HCT116 (cell line): ENCODE measurements at regions not wholly inside any gene's neighbourhood (a gene's known extent, or its start where the extent isn't known, plus 50 kb on each side); places are given as distances from the start of the nearest gene placed in this dataset.

Experiments used
- ATAC-seq: fragments of 200-7000 bp; cut with Tn5 transposase; 2 replicates; pipeline ENCODE4 v1.9.1; 2020; ENCODE audit warnings: mild to moderate bottlenecking, moderate library complexity
- BruUV-seq: library from RNA; stranded (reverse); fragments of 400-500 nt; replicated peaks from 2 replicates; lab custom pipeline; 2021; lab: Mats Ljungman, UMichigan
- CTCF ChIA-PET: fragments of 300-600 bp; sonication (Branson Sonifier 250); formaldehyde crosslinking; loops from one replicate; lab custom pipeline; 2021; ENCODE audit warnings: antibody characterized with exemption; lab: Charles Lee
- POLR2A ChIA-PET: fragments of 300-600, 350-600 bp; sonication (Branson Sonifier 250); formaldehyde crosslinking; loops from one replicate; lab custom pipeline; 2021; ENCODE audit warnings: antibody characterized with exemption; lab: Charles Lee
- RAD21 ChIA-PET, 2 experiments: fragments of 300-600 bp; sonication (Branson Sonifier 250); formaldehyde crosslinking; loops; one replicate each; lab custom pipeline; 2023; ENCODE audit warnings: low total read pairs in 2 of 2; ENCODE audit not compliant: uncharacterized antibody in 2 of 2, unreplicated experiment in 2 of 2, low non-redundant PET in 1 of 2; lab: Charles Lee
- DNase-seq: peaks from one replicate; pipeline ENCODE4 v3.0.0-alpha.2; 2010; ENCODE audit warnings: low read depth, low spot score
- H2AFZ ChIP-seq: fragments of 200-600 bp; shearing (Covaris generic), sonication (generic); 2 replicates; pipeline ENCODE4 v1.6.1; 2017; ENCODE audit warnings: low read depth, mixed run types, mixed read lengths, antibody characterized with exemption, low read length; ENCODE audit not compliant: poor library complexity, severe bottlenecking
- H3K27ac ChIP-seq: 2 replicates; pipeline ENCODE4 v1.5.1; 2012; ENCODE audit warnings: low read depth, low read length
- H3K27me3 ChIP-seq: fragments of 200-600 bp; sonication (generic); 2 replicates; pipeline ENCODE4 v1.6.1; 2016; ENCODE audit warnings: mixed run types, low read length, mixed read lengths; ENCODE audit not compliant: insufficient read depth
- H3K36me3 ChIP-seq, 2 experiments: fragments of 200-500 bp in 1 of 2; fragments of 200-600 bp in 1 of 2; sonication (Bioruptor generic) in 1 of 2; sonication (generic) in 1 of 2; 2 replicates each; pipeline versions ENCODE4 v1.5.1 to v1.6.1; 2014 to 2016; ENCODE audit warnings: low read length in 2 of 2, inconsistent platforms in 1 of 2, mixed read lengths in 1 of 2, mixed run types in 1 of 2; ENCODE audit not compliant: insufficient read depth in 2 of 2, control insufficient read depth in 1 of 2
- H3K4me1 ChIP-seq, 2 experiments: fragments of 200-600 bp in 1 of 2; sonication (generic) in 1 of 2; 2 replicates each; pipeline versions ENCODE4 v1.5.1 to v1.6.1; 2012 to 2017; ENCODE audit warnings: low read length in 2 of 2, inconsistent platforms in 1 of 2, mild to moderate bottlenecking in 1 of 2, mixed read lengths in 1 of 2, mixed run types in 1 of 2, moderate library complexity in 1 of 2; ENCODE audit not compliant: insufficient read depth in 2 of 2, control insufficient read depth in 1 of 2
- H3K4me2 ChIP-seq: fragments of 200-600 bp; sonication (generic); 2 replicates; pipeline ENCODE4 v1.6.1; 2017; ENCODE audit warnings: mixed run types, low read length, mixed read lengths
- H3K4me3 ChIP-seq, 2 experiments: fragments of 200-600 bp in 1 of 2; sonication (generic) in 1 of 2; replicated peaks in 1 of 2; 2 replicates each; pipeline ENCODE4 v1.5.1; 2011 to 2016; ENCODE audit warnings: low read length in 2 of 2, control low read depth in 1 of 2, low read depth in 1 of 2, mild to moderate bottlenecking in 1 of 2, mixed read lengths in 1 of 2, mixed run types in 1 of 2
- H3K79me2 ChIP-seq: fragments of 200-600 bp; sonication (generic); 2 replicates; pipeline ENCODE4 v1.6.1; 2017; ENCODE audit warnings: mild to moderate bottlenecking, mixed run types, low read length, moderate library complexity, mixed read lengths; ENCODE audit not compliant: insufficient read depth
- H3K9ac ChIP-seq: fragments of 200-600 bp; sonication (generic); 2 replicates; pipeline ENCODE4 v1.6.1; 2016; ENCODE audit warnings: low read length, mixed read lengths
- H3K9me2 ChIP-seq: fragments of 200-600 bp; sonication (generic), shearing (Covaris generic); 2 replicates; pipeline ENCODE4 v1.6.1; 2017; ENCODE audit warnings: mixed run types, mild to moderate bottlenecking, moderate library complexity; ENCODE audit not compliant: insufficient read depth
- H3K9me3 ChIP-seq, 2 experiments: fragments of 200-500 bp in 1 of 2; fragments of 200-600 bp in 1 of 2; sonication (Bioruptor generic) in 1 of 2; sonication (generic) in 1 of 2; 2 replicates each; pipeline ENCODE4 v1.6.1; 2014 to 2017; ENCODE audit warnings: low read length in 2 of 2, mixed read lengths in 2 of 2, inconsistent platforms in 1 of 2, low read depth in 1 of 2, mild to moderate bottlenecking in 1 of 2, mixed run types in 1 of 2, moderate library complexity in 1 of 2; ENCODE audit not compliant: control insufficient read depth in 1 of 2, insufficient read depth in 1 of 2
- H4K20me1 ChIP-seq: fragments of 200-600 bp; sonication (generic), shearing (Covaris generic); 2 replicates; pipeline ENCODE4 v1.6.1; 2017; ENCODE audit warnings: mixed run types, mild to moderate bottlenecking, moderate library complexity; ENCODE audit not compliant: insufficient read depth
- EZH2phosphoT487 ChIP-seq: fragments of 200-600 bp; IDR thresholded peaks from 2 replicates; pipeline ENCODE4 v1.6.1; 2018; ENCODE audit warnings: antibody characterized with exemption, borderline replicate concordance
- JUND ChIP-seq: IDR thresholded peaks from 2 replicates; pipeline ENCODE4 v1.6.1; 2012
- ZFX ChIP-seq: fragments of 450-650 bp; IDR thresholded peaks from 2 replicates; pipeline ENCODE4 v1.6.1; 2017
- intact Hi-C: fragments of 100-400 bp; cut with micrococcal nuclease; formaldehyde crosslinking; loops from 2 replicates; pipeline ENCODE4 v1.10.0; 2022
- TF ChIP-seq, protein P1 (sequence below): IDR thresholded peaks from 2 replicates; pipeline ENCODE4 v1.6.1; 2011; ENCODE audit warnings: mild to moderate bottlenecking, low read length, moderate library complexity; ENCODE audit not compliant: insufficient replicate concordance; ENCODE audit errors: extremely low read depth
- TF ChIP-seq, protein P2 (sequence below): IDR thresholded peaks from 2 replicates; pipeline ENCODE4 v1.6.1; 2012; ENCODE audit warnings: low read depth

- no peak for TF ChIP-seq ZFX
- no peak for TF ChIP-seq JUND
- Histone ChIP-seq H3K36me3 (no peaks in the 10 kb centered on the region), H3K4me2 (no peak overlapping the region), H3K9me2 (no peaks in the 10 kb centered on the region), H3K4me3 (no peak overlapping the region), H3K79me2 (no peaks in the 10 kb centered on the region), H3K4me1 (no peaks in the 10 kb centered on the region), H2AFZ (no peak overlapping the region), H3K9ac (no peak overlapping the region), H3K9me3 (no peaks in the 10 kb centered on the region), H4K20me1 (no peaks in the 10 kb centered on the region), H3K27me3 (peaks cover 75% of the 10 kb centered on the region), H3K27ac (no peak overlapping the region)
- intact Hi-C loops = no loop called here
- CTCF ChIA-PET = no interaction called here
- RAD21 ChIA-PET = no interaction called here
- DNase-seq (no peak), ATAC-seq (no peak)
- no TSS peak for BruUV-seq
- POLR2A ChIA-PET = no interaction called here
Measured at GRCh38 chr13:94968757-94969086, 256.4 kb upstream of the SOX21 start.

GRCh38 chr13:94968040-94968756 is 255.9 kb upstream of the SOX21 start:
- POLR2A ChIA-PET = no interaction called here
- H4K20me1 ChIP-seq = no peaks in the 10 kb centered on the region
- H3K79me2 ChIP-seq = no peaks in the 10 kb centered on the region
- peaks cover 75% of the 10 kb centered on the region for H3K27me3 ChIP-seq
- H2AFZ ChIP-seq = no peak overlapping the region
- H3K4me2 ChIP-seq = no peak overlapping the region
- TF ChIP-seq, protein P1, sequence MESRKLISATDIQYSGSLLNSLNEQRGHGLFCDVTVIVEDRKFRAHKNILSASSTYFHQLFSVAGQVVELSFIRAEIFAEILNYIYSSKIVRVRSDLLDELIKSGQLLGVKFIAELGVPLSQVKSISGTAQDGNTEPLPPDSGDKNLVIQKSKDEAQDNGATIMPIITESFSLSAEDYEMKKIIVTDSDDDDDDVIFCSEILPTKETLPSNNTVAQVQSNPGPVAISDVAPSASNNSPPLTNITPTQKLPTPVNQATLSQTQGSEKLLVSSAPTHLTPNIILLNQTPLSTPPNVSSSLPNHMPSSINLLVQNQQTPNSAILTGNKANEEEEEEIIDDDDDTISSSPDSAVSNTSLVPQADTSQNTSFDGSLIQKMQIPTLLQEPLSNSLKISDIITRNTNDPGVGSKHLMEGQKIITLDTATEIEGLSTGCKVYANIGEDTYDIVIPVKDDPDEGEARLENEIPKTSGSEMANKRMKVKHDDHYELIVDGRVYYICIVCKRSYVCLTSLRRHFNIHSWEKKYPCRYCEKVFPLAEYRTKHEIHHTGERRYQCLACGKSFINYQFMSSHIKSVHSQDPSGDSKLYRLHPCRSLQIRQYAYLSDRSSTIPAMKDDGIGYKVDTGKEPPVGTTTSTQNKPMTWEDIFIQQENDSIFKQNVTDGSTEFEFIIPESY = no peak
- TF ChIP-seq, protein P2, sequence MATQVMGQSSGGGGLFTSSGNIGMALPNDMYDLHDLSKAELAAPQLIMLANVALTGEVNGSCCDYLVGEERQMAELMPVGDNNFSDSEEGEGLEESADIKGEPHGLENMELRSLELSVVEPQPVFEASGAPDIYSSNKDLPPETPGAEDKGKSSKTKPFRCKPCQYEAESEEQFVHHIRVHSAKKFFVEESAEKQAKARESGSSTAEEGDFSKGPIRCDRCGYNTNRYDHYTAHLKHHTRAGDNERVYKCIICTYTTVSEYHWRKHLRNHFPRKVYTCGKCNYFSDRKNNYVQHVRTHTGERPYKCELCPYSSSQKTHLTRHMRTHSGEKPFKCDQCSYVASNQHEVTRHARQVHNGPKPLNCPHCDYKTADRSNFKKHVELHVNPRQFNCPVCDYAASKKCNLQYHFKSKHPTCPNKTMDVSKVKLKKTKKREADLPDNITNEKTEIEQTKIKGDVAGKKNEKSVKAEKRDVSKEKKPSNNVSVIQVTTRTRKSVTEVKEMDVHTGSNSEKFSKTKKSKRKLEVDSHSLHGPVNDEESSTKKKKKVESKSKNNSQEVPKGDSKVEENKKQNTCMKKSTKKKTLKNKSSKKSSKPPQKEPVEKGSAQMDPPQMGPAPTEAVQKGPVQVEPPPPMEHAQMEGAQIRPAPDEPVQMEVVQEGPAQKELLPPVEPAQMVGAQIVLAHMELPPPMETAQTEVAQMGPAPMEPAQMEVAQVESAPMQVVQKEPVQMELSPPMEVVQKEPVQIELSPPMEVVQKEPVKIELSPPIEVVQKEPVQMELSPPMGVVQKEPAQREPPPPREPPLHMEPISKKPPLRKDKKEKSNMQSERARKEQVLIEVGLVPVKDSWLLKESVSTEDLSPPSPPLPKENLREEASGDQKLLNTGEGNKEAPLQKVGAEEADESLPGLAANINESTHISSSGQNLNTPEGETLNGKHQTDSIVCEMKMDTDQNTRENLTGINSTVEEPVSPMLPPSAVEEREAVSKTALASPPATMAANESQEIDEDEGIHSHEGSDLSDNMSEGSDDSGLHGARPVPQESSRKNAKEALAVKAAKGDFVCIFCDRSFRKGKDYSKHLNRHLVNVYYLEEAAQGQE = no peak
- no peak for TF ChIP-seq EZH2phosphoT487
- RAD21 ChIA-PET = no interaction called here
- ATAC-seq (no peak), DNase-seq (no peak)
- no peaks in the 10 kb centered on the region for H3K9me2 ChIP-seq
- no TSS peak for BruUV-seq
- no peaks in the 10 kb centered on the region for H3K4me1 ChIP-seq
- intact Hi-C loops = no loop called here
- H3K4me3 ChIP-seq = no peak overlapping the region
- CTCF ChIA-PET = no interaction called here
- H3K9ac ChIP-seq = no peak overlapping the region
- H3K36me3 ChIP-seq = no peaks in the 10 kb centered on the region
- H3K27ac ChIP-seq = no peak overlapping the region
- no peaks in the 10 kb centered on the region for H3K9me3 ChIP-seq
